Esophagus muscularis mucosa (tissue), 4 donors: ENCODE measurements at regions not wholly inside any gene's neighbourhood (a gene's known extent, or its start where the extent isn't known, plus 50 kb on each side); places are given as distances from the start of the nearest gene placed in this dataset.

Experiments used
- DNase-seq: peaks from one replicate; pipeline ENCODE4 v3.0.0-alpha.2; 2017; ENCODE audit errors: extremely low spot score
- H3K27ac ChIP-seq, 4 donors: fragments of 200-600 bp; sonication (generic); replicated peaks in 1 of 4; 1 replicate in 3 of 4; 2 replicates in 1 of 4; pipeline ENCODE4 v1.5.1; 2016 to 2019; ENCODE audit warnings: mild to moderate bottlenecking in 1 of 4
- H3K27me3 ChIP-seq, 4 donors: fragments of 200-600 bp; sonication (generic); one replicate each; pipeline versions ENCODE4 v1.5.1 to v1.6.0; 2016 to 2019
- H3K36me3 ChIP-seq, 4 donors: fragments of 200-600 bp; sonication (generic); one replicate each; pipeline ENCODE4 v1.5.1; 2016 to 2019
- H3K4me1 ChIP-seq, 4 donors: fragments of 200-600 bp; sonication (generic); one replicate each; pipeline ENCODE4 v1.5.1; 2016 to 2019
- H3K4me3 ChIP-seq, 4 donors: fragments of 200-600 bp; sonication (generic); 1 replicate in 2 of 4; 2 replicates in 2 of 4; pipeline ENCODE4 v1.5.1; 2016 to 2019; ENCODE audit warnings: mild to moderate bottlenecking in 4 of 4, moderate library complexity in 1 of 4
- H3K9me3 ChIP-seq, 4 donors: fragments of 200-600 bp; sonication (generic); 1 replicate in 3 of 4; 2 replicates in 1 of 4; pipeline ENCODE4 v1.5.1; 2016 to 2019
- CTCF ChIP-seq, 3 experiments: fragments of 200-600 bp in 2 of 3; fragments of 450-650 bp in 1 of 3; sonication (generic) in 2 of 3; IDR thresholded peaks; one replicate each; pipeline ENCODE4 v1.5.1; 2017 to 2019; ENCODE audit warnings: antibody characterized with exemption in 3 of 3, mild to moderate bottlenecking in 2 of 3, moderate library complexity in 1 of 3
- EP300 ChIP-seq: sonication (generic); formaldehyde crosslinking; IDR thresholded peaks from one replicate; pipeline ENCODE4 v1.6.1; 2017; ENCODE audit warnings: antibody characterized with exemption
- POLR2A ChIP-seq: fragments of 450-650 bp; IDR thresholded peaks from one replicate; pipeline ENCODE4 v1.6.1; 2017; ENCODE audit warnings: antibody characterized with exemption, moderate library complexity, mild to moderate bottlenecking, low read depth
- POLR2AphosphoS5 ChIP-seq, 2 donors: sonication (generic); formaldehyde crosslinking; IDR thresholded peaks; one replicate each; pipeline ENCODE4 v1.6.1; 2017; ENCODE audit warnings: antibody characterized with exemption in 2 of 2
- WGBS: methylation state at CpG from one replicate; pipeline ENCODE4 v1.1.5; 2018; 5-methylcytosine and 5-hydroxymethylcytosine counted together
- intact Hi-C: fragments of 100-400 bp; cut with DNase I; formaldehyde crosslinking; loops from one replicate; pipeline ENCODE4 v1.15.1; 2023

GRCh38 chr9:2359891-2360471 lies 261.6 kb upstream of the VLDLR start:
- DNase-seq = peak; percentile 68

GRCh38 chr9:2362150-2362549 lies 259.4 kb upstream of the VLDLR start:
- Histone ChIP-seq H3K4me1 (no peaks in the 10 kb centered on the region), H3K9me3 (no peaks in the 10 kb centered on the region), H3K27ac (no peak overlapping the region), H3K27me3 (no peaks in the 10 kb centered on the region), H3K4me3 (no peak overlapping the region), H3K36me3 (no peaks in the 10 kb centered on the region)
- TF ChIP-seq POLR2AphosphoS5 (IDR thresholded peaks at IDR 0.05) (no peak), POLR2A (no peak), EP300 (no peak), CTCF (IDR thresholded peaks at IDR 0.05) (no peak)
- intact Hi-C loops = no loop called here
- WGBS = 89% methylated on average over 2 of the region's 2 CpGs
- no peak for DNase-seq

More at GRCh38 chr9:2359891-2360471, 261.6 kb upstream of the VLDLR start:
- intact Hi-C loops = no loop called here
- H3K27ac ChIP-seq = no peak overlapping the region
- no peak overlapping the region for H3K4me3 ChIP-seq
- 62% methylated on average over 3 of the region's 3 CpGs for WGBS
- TF ChIP-seq POLR2AphosphoS5 (IDR thresholded peaks at IDR 0.05) (no peak), CTCF (IDR thresholded peaks at IDR 0.05) (no peak), POLR2A (no peak), EP300 (no peak)
- no peaks in the 10 kb centered on the region for H3K4me1 ChIP-seq
- no peaks in the 10 kb centered on the region for H3K9me3 ChIP-seq
- no peaks in the 10 kb centered on the region for H3K27me3 ChIP-seq
- no peaks in the 10 kb centered on the region for H3K36me3 ChIP-seq

- Histone ChIP-seq H3K27ac (no peak overlapping the region), H3K27me3 (no peaks in the 10 kb centered on the region), H3K4me1 (no peaks in the 10 kb centered on the region), H3K9me3 (no peaks in the 10 kb centered on the region), H3K36me3 (no peaks in the 10 kb centered on the region), H3K4me3 (no peak overlapping the region)
- no peak for TF ChIP-seq CTCF (IDR thresholded peaks at IDR 0.05)
- TF ChIP-seq POLR2AphosphoS5 (IDR thresholded peaks at IDR 0.05) = no peak
- no peak for TF ChIP-seq EP300
- TF ChIP-seq POLR2A = no peak
- DNase-seq = no peak
- WGBS = 85% methylated on average over 6 of the region's 6 CpGs
- intact Hi-C loops = no loop called here
These were observed 258.3 kb upstream of the VLDLR start for GRCh38 chr9:2363138-2363745.

GRCh38 chr9:2363781-2364180 lies 257.8 kb upstream of the VLDLR start:
- no peak overlapping the region for H3K4me3 ChIP-seq
- WGBS = 91% methylated on average over 1 of the region's 1 CpG

More at GRCh38 chr9:2363781-2364180, 257.8 kb upstream of the VLDLR start:
- Histone ChIP-seq H3K4me1 (no peaks in the 10 kb centered on the region), H3K9me3 (no peaks in the 10 kb centered on the region), H3K36me3 (no peaks in the 10 kb centered on the region), H3K27me3 (no peaks in the 10 kb centered on the region), H3K27ac (no peak overlapping the region)
- TF ChIP-seq CTCF (IDR thresholded peaks at IDR 0.05) (no peak), POLR2A (no peak), EP300 (no peak), POLR2AphosphoS5 (IDR thresholded peaks at IDR 0.05) (no peak)
- intact Hi-C loops = no loop called here
- DNase-seq = no peak
